ENCODE measurements at regions not wholly inside any gene's neighbourhood (a gene's known extent, or its start where the extent isn't known, plus 50 kb on each side); places are given as distances from the start of the nearest gene placed in this dataset.

DNA sequence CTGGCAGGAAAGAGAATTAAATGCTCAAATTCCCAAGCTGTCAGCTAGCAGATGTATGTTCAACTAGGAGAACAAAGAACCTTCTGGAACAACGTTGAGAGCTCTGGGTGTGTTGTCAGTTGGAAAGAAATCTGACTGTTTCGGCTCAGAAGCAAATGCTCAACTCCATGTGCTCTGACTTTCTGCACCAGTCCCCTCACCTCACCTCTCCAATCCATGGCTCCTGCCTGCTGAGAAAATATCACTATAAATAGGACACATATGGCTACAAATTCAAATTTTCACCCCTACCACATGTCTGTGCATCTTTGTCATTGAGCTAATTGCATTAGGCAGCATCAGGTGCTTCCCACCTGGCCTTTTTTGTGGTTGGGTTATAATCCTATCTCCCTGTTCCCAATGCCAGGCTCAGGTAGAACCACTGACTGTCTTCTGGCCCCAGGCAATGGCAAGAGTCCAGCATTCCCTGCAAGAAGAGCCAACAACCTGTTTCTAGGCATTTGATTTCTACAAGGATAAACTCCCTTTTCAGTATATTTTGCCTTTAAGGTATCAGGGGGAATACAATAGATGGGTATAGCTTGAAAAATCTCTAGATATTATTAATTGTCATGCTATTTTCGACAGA lies 142.6 kb upstream of the LSM8 start:
- TF ChIP-seq, protein P1, sequence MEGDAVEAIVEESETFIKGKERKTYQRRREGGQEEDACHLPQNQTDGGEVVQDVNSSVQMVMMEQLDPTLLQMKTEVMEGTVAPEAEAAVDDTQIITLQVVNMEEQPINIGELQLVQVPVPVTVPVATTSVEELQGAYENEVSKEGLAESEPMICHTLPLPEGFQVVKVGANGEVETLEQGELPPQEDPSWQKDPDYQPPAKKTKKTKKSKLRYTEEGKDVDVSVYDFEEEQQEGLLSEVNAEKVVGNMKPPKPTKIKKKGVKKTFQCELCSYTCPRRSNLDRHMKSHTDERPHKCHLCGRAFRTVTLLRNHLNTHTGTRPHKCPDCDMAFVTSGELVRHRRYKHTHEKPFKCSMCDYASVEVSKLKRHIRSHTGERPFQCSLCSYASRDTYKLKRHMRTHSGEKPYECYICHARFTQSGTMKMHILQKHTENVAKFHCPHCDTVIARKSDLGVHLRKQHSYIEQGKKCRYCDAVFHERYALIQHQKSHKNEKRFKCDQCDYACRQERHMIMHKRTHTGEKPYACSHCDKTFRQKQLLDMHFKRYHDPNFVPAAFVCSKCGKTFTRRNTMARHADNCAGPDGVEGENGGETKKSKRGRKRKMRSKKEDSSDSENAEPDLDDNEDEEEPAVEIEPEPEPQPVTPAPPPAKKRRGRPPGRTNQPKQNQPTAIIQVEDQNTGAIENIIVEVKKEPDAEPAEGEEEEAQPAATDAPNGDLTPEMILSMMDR (IDR thresholded peaks at IDR 0.05; ENCODE audit: low read length), result no peak
- no peak for TF ChIP-seq EZH2 (optimal IDR thresholded peaks at IDR 0.05; ENCODE audit: low read depth, low read length)

Measured in MM.1S (cell line).